ENCODE measurements at regions not wholly inside any gene's neighbourhood (a gene's known extent, or its start where the extent isn't known, plus 50 kb on each side); places are given as distances from the start of the nearest gene placed in this dataset.
"Not testable (repeated sequence)": the region's sequence is repeated elsewhere in the genome, so short reads cannot be mapped to it uniquely, and the experiment has no call there.

- DNase-seq (ENCODE audit: low read depth) = no peak
Measured at GRCh38 chr2:239727776-239728600, 297.2 kb downstream of the NDUFA10 start.

- DNase-seq (ENCODE audit: low read depth) = no peak
Measured at GRCh38 chr2:239727182-239727775, 297.9 kb downstream of the NDUFA10 start.

- DNase-seq (ENCODE audit: low read depth) = no peak
Measured at GRCh38 chr2:239726631-239727181, 298.4 kb downstream of the NDUFA10 start.

- DNase-seq (ENCODE audit: low read depth) = no peak
Measured at GRCh38 chr2:239726091-239726591, 299.0 kb downstream of the NDUFA10 start.

- no peak for DNase-seq (ENCODE audit: low read depth)
Measured at GRCh38 chr2:239725551-239725890, 299.6 kb downstream of the NDUFA10 start.

- no peak for DNase-seq (ENCODE audit: low read depth)
Measured at GRCh38 chr2:239724851-239725550, 300.1 kb downstream of the NDUFA10 start.

GRCh38 chr2:239724194-239724849 is 300.8 kb downstream of the NDUFA10 start:
- DNase-seq (ENCODE audit: low read depth) = no peak

- no peak for DNase-seq (ENCODE audit: low read depth)
Measured at GRCh38 chr2:239723486-239724193, 301.5 kb downstream of the NDUFA10 start.

GRCh38 chr2:239722760-239723470 is 302.2 kb downstream of the NDUFA10 start:
- DNase-seq (ENCODE audit: low read depth) = no peak

- no peak for DNase-seq (ENCODE audit: low read depth)
Measured at GRCh38 chr2:239721991-239722759, 303.0 kb downstream of the NDUFA10 start.

- no peak for DNase-seq (ENCODE audit: low read depth)
Measured at GRCh38 chr2:239721531-239721930, 303.6 kb downstream of the NDUFA10 start.

GRCh38 chr2:239720361-239721360 is 304.5 kb downstream of the NDUFA10 start:
- DNase-seq (ENCODE audit: low read depth) = no peak

- DNase-seq (ENCODE audit: low read depth) = no peak
Measured at GRCh38 chr2:239719791-239720360, 305.3 kb downstream of the NDUFA10 start.

GRCh38 chr2:239718991-239719390 is 306.2 kb downstream of the NDUFA10 start:
- DNase-seq (ENCODE audit: low read depth) = not testable (repeated sequence)

GRCh38 chr2:239717706-239718105 is 307.4 kb downstream of the NDUFA10 start:
- no peak for DNase-seq (ENCODE audit: low read depth)

- no peak for DNase-seq (ENCODE audit: low read depth)
Measured at GRCh38 chr2:239717319-239717675, 307.8 kb downstream of the NDUFA10 start.

GRCh38 chr2:239716536-239717318 is 308.4 kb downstream of the NDUFA10 start:
- DNase-seq (ENCODE audit: low read depth) = no peak

GRCh38 chr2:239716009-239716408 is 309.1 kb downstream of the NDUFA10 start:
- DNase-seq (ENCODE audit: low read depth) = no peak

All from stimulated activated CD8-positive, alpha-beta memory T cell treated with anti-CD3 and anti-CD28 coated beads, Interleukin-12 subunit alpha, Interleukin-12 subunit beta, amount 100 ng/mL, for 1 hour (primary cell).